DOHH2 (cell line): ENCODE measurements at regions not wholly inside any gene's neighbourhood (a gene's known extent, or its start where the extent isn't known, plus 50 kb on each side); places are given as distances from the start of the nearest gene placed in this dataset.

Experiments
- H3F3A ChIP-seq: fragments of 200-600 bp; sonication (generic), shearing (Covaris generic); 2 replicates; pipeline ENCODE4 v1.6.0; 2016; ENCODE audit warnings: antibody characterized with exemption, mild to moderate bottlenecking; ENCODE audit not compliant: control insufficient read depth, insufficient read depth
- H3K27ac ChIP-seq: fragments of 200-600 bp; sonication (generic); 2 replicates; pipeline ENCODE4 v1.5.1; 2014; ENCODE audit warnings: low read depth, mild to moderate bottlenecking, low read length, moderate library complexity
- H3K27me3 ChIP-seq: fragments of 200-600 bp; sonication (generic); 2 replicates; pipeline ENCODE4 v1.6.1; 2014; ENCODE audit warnings: mild to moderate bottlenecking, low read length, mixed read lengths; ENCODE audit not compliant: control insufficient read depth
- H3K36me3 ChIP-seq: fragments of 200-600 bp; sonication (generic); 2 replicates; pipeline ENCODE4 v1.6.1; 2014; ENCODE audit warnings: mild to moderate bottlenecking, low read length, moderate library complexity, mixed read lengths; ENCODE audit not compliant: control insufficient read depth
- H3K4me1 ChIP-seq: fragments of 200-600 bp; sonication (generic); 2 replicates; pipeline ENCODE4 v1.6.1; 2014; ENCODE audit warnings: mild to moderate bottlenecking, low read length, mixed read lengths; ENCODE audit not compliant: control insufficient read depth
- H3K4me2 ChIP-seq: fragments of 200-600 bp; sonication (generic); 2 replicates; pipeline ENCODE4 v1.6.0; 2014; ENCODE audit warnings: mild to moderate bottlenecking, low read length, moderate library complexity
- H3K4me3 ChIP-seq: fragments of 200-600 bp; sonication (generic); 2 replicates; pipeline ENCODE4 v1.5.1; 2014; ENCODE audit warnings: mild to moderate bottlenecking, low read length, mixed read lengths
- H3K79me2 ChIP-seq: fragments of 200-600 bp; sonication (generic); 2 replicates; pipeline ENCODE4 v1.6.1; 2014; ENCODE audit warnings: mild to moderate bottlenecking, low read length, mixed read lengths; ENCODE audit not compliant: control insufficient read depth
- H3K9me2 ChIP-seq: fragments of 200-600 bp; sonication (generic); replicated peaks from 2 replicates; pipeline ENCODE4 v1.6.1; 2014; ENCODE audit warnings: mild to moderate bottlenecking, low read length, mixed read lengths; ENCODE audit not compliant: control insufficient read depth
- H3K9me3 ChIP-seq: fragments of 200-600 bp; sonication (generic); 2 replicates; pipeline ENCODE4 v1.6.1; 2014; ENCODE audit warnings: antibody characterized with exemption, low read length, mixed read lengths; ENCODE audit not compliant: control insufficient read depth, insufficient read depth
- H4K20me1 ChIP-seq: fragments of 200-600 bp; sonication (generic); 2 replicates; pipeline ENCODE4 v1.6.0; 2014; ENCODE audit warnings: low read depth, mild to moderate bottlenecking, antibody characterized with exemption, low read length, moderate library complexity; ENCODE audit not compliant: control insufficient read depth, insufficient read depth
- EZH2phosphoT487 ChIP-seq: fragments of 200-600 bp; sonication (generic); IDR thresholded peaks from 2 replicates; pipeline ENCODE4 v1.6.1; 2017; ENCODE audit warnings: borderline replicate concordance, mild to moderate bottlenecking, antibody characterized with exemption, low read length, moderate library complexity, mixed read lengths
- TF ChIP-seq, protein P1 (sequence below): fragments of 200-600 bp; sonication (generic); IDR thresholded peaks from one replicate; pipeline ENCODE4 v1.5.1; 2014; ENCODE audit warnings: antibody characterized with exemption, mild to moderate bottlenecking, low read depth, low read length; ENCODE audit not compliant: poor library complexity, severe bottlenecking

DNA sequence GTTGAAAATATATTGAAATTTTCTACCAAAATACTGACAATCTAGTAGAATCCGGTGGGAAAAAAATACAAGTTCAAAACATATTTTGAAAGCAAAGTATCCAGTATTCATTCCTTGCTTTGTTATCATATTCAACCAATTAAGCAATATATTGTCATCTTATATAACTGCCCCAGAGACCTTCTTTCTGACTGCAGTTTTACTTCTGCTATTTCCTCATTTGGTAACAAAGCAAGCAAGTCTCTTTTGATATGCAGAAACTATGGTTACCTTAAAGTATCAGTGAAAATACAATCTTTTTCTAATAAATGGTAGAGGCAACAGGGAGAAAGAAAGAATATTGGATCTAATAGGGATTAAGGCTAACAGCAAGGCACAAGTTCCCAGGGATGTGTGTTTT lies 663.7 kb upstream of the MEF2C start:
- H3K27me3 ChIP-seq = no peaks in the 10 kb centered on the region
- no peak overlapping the region for H3K4me3 ChIP-seq
- no peaks in the 10 kb centered on the region for H3K4me1 ChIP-seq
- H3K4me2 ChIP-seq = no peak overlapping the region
- H3K9me2 ChIP-seq = no peaks in the 10 kb centered on the region
- no peaks in the 10 kb centered on the region for H4K20me1 ChIP-seq
- H3K36me3 ChIP-seq = no peaks in the 10 kb centered on the region
- no peaks in the 10 kb centered on the region for H3K9me3 ChIP-seq
- H3F3A ChIP-seq = no peaks in the 10 kb centered on the region
- H3K79me2 ChIP-seq = no peaks in the 10 kb centered on the region
- no peak overlapping the region for H3K27ac ChIP-seq
- TF ChIP-seq, protein P1, sequence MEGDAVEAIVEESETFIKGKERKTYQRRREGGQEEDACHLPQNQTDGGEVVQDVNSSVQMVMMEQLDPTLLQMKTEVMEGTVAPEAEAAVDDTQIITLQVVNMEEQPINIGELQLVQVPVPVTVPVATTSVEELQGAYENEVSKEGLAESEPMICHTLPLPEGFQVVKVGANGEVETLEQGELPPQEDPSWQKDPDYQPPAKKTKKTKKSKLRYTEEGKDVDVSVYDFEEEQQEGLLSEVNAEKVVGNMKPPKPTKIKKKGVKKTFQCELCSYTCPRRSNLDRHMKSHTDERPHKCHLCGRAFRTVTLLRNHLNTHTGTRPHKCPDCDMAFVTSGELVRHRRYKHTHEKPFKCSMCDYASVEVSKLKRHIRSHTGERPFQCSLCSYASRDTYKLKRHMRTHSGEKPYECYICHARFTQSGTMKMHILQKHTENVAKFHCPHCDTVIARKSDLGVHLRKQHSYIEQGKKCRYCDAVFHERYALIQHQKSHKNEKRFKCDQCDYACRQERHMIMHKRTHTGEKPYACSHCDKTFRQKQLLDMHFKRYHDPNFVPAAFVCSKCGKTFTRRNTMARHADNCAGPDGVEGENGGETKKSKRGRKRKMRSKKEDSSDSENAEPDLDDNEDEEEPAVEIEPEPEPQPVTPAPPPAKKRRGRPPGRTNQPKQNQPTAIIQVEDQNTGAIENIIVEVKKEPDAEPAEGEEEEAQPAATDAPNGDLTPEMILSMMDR = no peak
- TF ChIP-seq EZH2phosphoT487 = no peak

- Histone ChIP-seq H3K4me3 (no peak overlapping the region), H3K79me2 (no peaks in the 10 kb centered on the region), H3F3A (no peaks in the 10 kb centered on the region), H4K20me1 (no peaks in the 10 kb centered on the region), H3K4me1 (no peaks in the 10 kb centered on the region), H3K27me3 (no peaks in the 10 kb centered on the region), H3K36me3 (no peaks in the 10 kb centered on the region), H3K4me2 (no peak overlapping the region), H3K27ac (no peak overlapping the region), H3K9me3 (no peaks in the 10 kb centered on the region), H3K9me2 (no peaks in the 10 kb centered on the region)
- TF ChIP-seq, protein P1 = no peak
- TF ChIP-seq EZH2phosphoT487 = no peak
Observed at GRCh38 chr5:89545626-89546025, 662.6 kb upstream of the MEF2C start.

- Histone ChIP-seq H3K4me2 (no peak overlapping the region), H3K9me2 (no peaks in the 10 kb centered on the region), H3K36me3 (no peaks in the 10 kb centered on the region)
Observed at GRCh38 chr5:89545076-89545475, 662.1 kb upstream of the MEF2C start.

More at GRCh38 chr5:89545076-89545475, 662.1 kb upstream of the MEF2C start:
- no peaks in the 10 kb centered on the region for H3K9me3 ChIP-seq
- H3K4me1 ChIP-seq = no peaks in the 10 kb centered on the region
- no peaks in the 10 kb centered on the region for H3K79me2 ChIP-seq
- no peaks in the 10 kb centered on the region for H4K20me1 ChIP-seq
- H3K27ac ChIP-seq = no peak overlapping the region
- H3K27me3 ChIP-seq = no peaks in the 10 kb centered on the region
- TF ChIP-seq, protein P1 = no peak
- TF ChIP-seq EZH2phosphoT487 = no peak
- no peak overlapping the region for H3K4me3 ChIP-seq
- H3F3A ChIP-seq = no peaks in the 10 kb centered on the region
